MCF 10A (cell line): ENCODE measurements at regions not wholly inside any gene's neighbourhood (a gene's known extent, or its start where the extent isn't known, plus 50 kb on each side); places are given as distances from the start of the nearest gene placed in this dataset.

Experiments
- BruUV-seq: library from RNA; stranded (reverse); fragments of 400-500 nt; replicated peaks from 2 replicates; lab custom pipeline; 2021; lab: Mats Ljungman, UMichigan
- CTCF ChIA-PET: fragments of 300-600 bp; sonication (Branson Sonifier 250); formaldehyde crosslinking; extraction: SDS; loops from one replicate; lab custom pipeline; 2021; ENCODE audit warnings: antibody characterized with exemption, inconsistent platforms; lab: Yijun Ruan, JAX
- POLR2A ChIA-PET: fragments of 300-600, 350-650 bp; sonication (Branson Sonifier 250); formaldehyde crosslinking; extraction: SDS; loops from one replicate; lab custom pipeline; 2020; ENCODE audit warnings: antibody characterized with exemption, inconsistent platforms; lab: Yijun Ruan, JAX
- DNase-seq: peaks from one replicate; pipeline ENCODE4 v3.0.0-alpha.2; 2018; ENCODE audit not compliant: unreplicated experiment
- H3K27ac Mint-ChIP-seq: one replicate; pipeline ENCODE4 v1.8.0; 2022; ENCODE audit warnings: mild to moderate bottlenecking, low read depth, mixed read lengths; ENCODE audit not compliant: unreplicated experiment
- H3K27me3 Mint-ChIP-seq: one replicate; pipeline ENCODE4 v1.8.0; 2022; ENCODE audit warnings: mixed read lengths; ENCODE audit not compliant: insufficient read depth, unreplicated experiment
- H3K36me3 Mint-ChIP-seq: one replicate; pipeline ENCODE4 v1.8.0; 2022; ENCODE audit warnings: mild to moderate bottlenecking, moderate library complexity, mixed read lengths; ENCODE audit not compliant: insufficient read depth, unreplicated experiment
- H3K4me1 Mint-ChIP-seq: one replicate; pipeline ENCODE4 v1.8.0; 2022; ENCODE audit warnings: mixed read lengths; ENCODE audit not compliant: insufficient read depth, unreplicated experiment
- H3K4me3 Mint-ChIP-seq: one replicate; pipeline ENCODE4 v1.8.0; 2022; ENCODE audit warnings: mild to moderate bottlenecking, moderate library complexity, mixed read lengths; ENCODE audit not compliant: unreplicated experiment
- H3K9me3 Mint-ChIP-seq: one replicate; pipeline ENCODE4 v1.8.0; 2022; ENCODE audit warnings: mixed read lengths; ENCODE audit not compliant: unreplicated experiment
- CTCF ChIP-seq: fragments of 200-600 bp; IDR thresholded peaks from one replicate; pipeline ENCODE4 v1.8.0; 2022; ENCODE audit warnings: antibody characterized with exemption, mild to moderate bottlenecking; ENCODE audit not compliant: unreplicated experiment
- intact Hi-C: fragments of 100-400 bp; cut with micrococcal nuclease; formaldehyde crosslinking; loops from 2 replicates; pipeline ENCODE4 v1.14.1; 2022

DNA sequence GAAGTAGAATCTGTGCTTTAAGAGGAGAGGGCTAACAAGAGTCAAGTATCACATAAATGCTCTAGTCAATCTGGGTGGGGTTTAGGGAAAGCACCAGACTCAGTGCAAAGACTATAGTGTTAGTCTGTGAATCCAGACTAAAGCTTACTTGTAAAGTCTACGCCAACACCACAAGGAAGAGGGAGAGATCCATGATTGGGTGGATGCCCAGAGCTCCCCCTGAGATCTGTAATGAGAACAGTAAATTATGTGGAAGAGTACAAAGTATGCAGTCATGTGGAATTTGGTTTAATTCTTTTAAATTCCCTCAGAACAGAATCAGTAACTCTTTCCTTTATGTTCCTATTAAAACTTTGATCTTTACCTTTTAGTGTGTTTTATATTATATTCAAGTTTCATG is 354.7 kb upstream of the SPANXN4 start:
- Mint-ChIP-seq H3K27me3 (no peaks in the 10 kb centered on the region), H3K9me3 (peaks cover 25% of the 10 kb centered on the region), H3K36me3 (no peaks in the 10 kb centered on the region), H3K4me1 (no peaks in the 10 kb centered on the region), H3K27ac (no peak overlapping the region), H3K4me3 (no peak overlapping the region)
- no peak for TF ChIP-seq CTCF
- no TSS peak for BruUV-seq
- intact Hi-C loops = no loop called here
- DNase-seq = no peak
- CTCF ChIA-PET = no interaction called here
- POLR2A ChIA-PET = no interaction called here

GRCh38 chrX:142663330-142664095 is 362.2 kb upstream of the SPANXN4 start:
- Mint-ChIP-seq H3K27ac (no peak overlapping the region), H3K9me3 (peaks cover 23% of the 10 kb centered on the region), H3K36me3 (no peaks in the 10 kb centered on the region), H3K27me3 (no peaks in the 10 kb centered on the region), H3K4me1 (no peaks in the 10 kb centered on the region), H3K4me3 (no peak overlapping the region)
- DNase-seq = no peak
- TF ChIP-seq CTCF = no peak
- ChIA-PET CTCF (interaction anchor here (0.6 kb wide), 2 partner anchors 100 to 287 kb away, joined by 3 to 4 read pairs; no protein-coding TSS in a partner anchor), POLR2A (no interaction called here)
- no TSS peak for BruUV-seq
- intact Hi-C loops = no loop called here

DNA sequence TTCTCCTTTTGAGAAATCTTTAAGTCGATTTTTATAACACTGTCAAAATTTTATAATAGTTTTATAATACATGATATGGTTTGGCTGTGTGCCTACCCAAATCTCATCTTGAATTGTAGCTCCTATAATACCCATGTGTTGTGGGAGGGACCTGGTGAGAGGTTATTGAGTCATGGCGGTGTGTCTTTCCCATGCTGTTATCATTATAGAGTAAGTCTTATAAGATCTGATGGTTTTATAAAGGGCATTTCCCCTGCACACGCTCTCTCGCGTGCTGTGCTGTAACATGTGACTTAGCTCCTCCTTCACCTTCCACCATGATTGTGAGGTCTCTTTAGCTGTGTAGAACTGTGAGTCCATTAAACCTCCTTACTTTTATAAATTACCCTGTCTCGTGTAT is 364.0 kb upstream of the SPANXN4 start:
- intact Hi-C loops = no loop called here
- ChIA-PET CTCF (interaction anchor here (0.6 to 1.0 kb wide), 2 partner anchors 777 to 867 kb away, joined by 3 to 4 read pairs; no protein-coding TSS in a partner anchor), POLR2A (interaction anchor here (0.6 to 1.0 kb wide), 2 partner anchors 9 to 11 kb away, joined by 3 read pairs; no protein-coding TSS in a partner anchor)
- DNase-seq = no peak
- H3K27ac Mint-ChIP-seq = no peak overlapping the region
- H3K36me3 Mint-ChIP-seq = no peaks in the 10 kb centered on the region
- H3K4me1 Mint-ChIP-seq = no peaks in the 10 kb centered on the region
- H3K9me3 Mint-ChIP-seq = peaks cover 7% of the 10 kb centered on the region
- H3K4me3 Mint-ChIP-seq = no peak overlapping the region
- no peak for TF ChIP-seq CTCF
- no peaks in the 10 kb centered on the region for H3K27me3 Mint-ChIP-seq
- BruUV-seq = no TSS peak

- peaks cover 10% of the 10 kb centered on the region for H3K9me3 Mint-ChIP-seq
- intact Hi-C loops = no loop called here
- ChIA-PET POLR2A (no interaction called here), CTCF (interaction anchor here (0.5 to 0.7 kb wide), 2 partner anchors 17 to 541 kb away, joined by 3 read pairs; no protein-coding TSS in a partner anchor)
- no TSS peak for BruUV-seq
- DNase-seq = no peak
- no peak for TF ChIP-seq CTCF
- no peak overlapping the region for H3K27ac Mint-ChIP-seq
- no peaks in the 10 kb centered on the region for H3K4me1 Mint-ChIP-seq
- no peaks in the 10 kb centered on the region for H3K36me3 Mint-ChIP-seq
- no peak overlapping the region for H3K4me3 Mint-ChIP-seq
- no peaks in the 10 kb centered on the region for H3K27me3 Mint-ChIP-seq
Observed at GRCh38 chrX:142655507-142655906, 370.2 kb upstream of the SPANXN4 start.
